Neural cell (in vitro differentiated cells): ENCODE measurements at regions not wholly inside any gene's neighbourhood (a gene's known extent, or its start where the extent isn't known, plus 50 kb on each side); places are given as distances from the start of the nearest gene placed in this dataset.

Experiments
- H2AFZ ChIP-seq: fragments of 200-600, 300-800 bp; sonication (generic), shearing (Covaris generic); 2 replicates; pipeline ENCODE4 v1.6.0; 2014; ENCODE audit warnings: low read depth, mild to moderate bottlenecking, antibody characterized with exemption, low read length, moderate library complexity
- H3F3A ChIP-seq: fragments of 200-600 bp; shearing (Covaris generic); 2 replicates; pipeline ENCODE4 v1.6.1; 2016; ENCODE audit warnings: mild to moderate bottlenecking, moderate library complexity, mixed read lengths, antibody characterized with exemption, low read length; ENCODE audit not compliant: insufficient read depth, poor library complexity, severe bottlenecking
- H3K27ac ChIP-seq: fragments of 200-600, 300-800 bp; sonication (generic), shearing (Covaris generic); 2 replicates; pipeline ENCODE4 v1.5.1; 2014; ENCODE audit warnings: mild to moderate bottlenecking, low read length, moderate library complexity
- H3K27me3 ChIP-seq: fragments of 300-800, 200-600 bp; sonication (generic), shearing (Covaris generic); 2 replicates; pipeline ENCODE4 v1.6.0; 2014; ENCODE audit warnings: mild to moderate bottlenecking, low read depth, low read length, moderate library complexity; ENCODE audit not compliant: insufficient read depth
- H3K36me3 ChIP-seq: fragments of 300-800, 200-600 bp; sonication (generic), shearing (Covaris generic); 2 replicates; pipeline ENCODE4 v1.5.1; 2014; ENCODE audit warnings: mild to moderate bottlenecking, antibody characterized with exemption, low read length, moderate library complexity; ENCODE audit not compliant: insufficient read depth
- H3K4me2 ChIP-seq: fragments of 300-800, 200-600 bp; sonication (generic), shearing (Covaris generic); 2 replicates; pipeline ENCODE4 v1.6.0; 2014; ENCODE audit warnings: mild to moderate bottlenecking, low read length
- H3K4me3 ChIP-seq: fragments of 300-800, 200-600 bp; sonication (generic), shearing (Covaris generic); 2 replicates; pipeline ENCODE4 v1.5.1; 2014; ENCODE audit warnings: mild to moderate bottlenecking, low read length, moderate library complexity
- H3K79me2 ChIP-seq: fragments of 200-600 bp; shearing (Covaris generic); replicated peaks from 2 replicates; pipeline ENCODE4 v1.6.0; 2014; ENCODE audit warnings: mild to moderate bottlenecking, low read length, moderate library complexity; ENCODE audit not compliant: insufficient read depth
- H3K9ac ChIP-seq: fragments of 300-800, 200-600 bp; sonication (generic), shearing (Covaris generic); 2 replicates; pipeline ENCODE4 v1.6.1; 2016; ENCODE audit warnings: mild to moderate bottlenecking, low read length, mixed read lengths
- H3K9me2 ChIP-seq: fragments of 200-600 bp; shearing (Covaris generic); 2 replicates; pipeline ENCODE4 v1.6.1; 2016; ENCODE audit warnings: mild to moderate bottlenecking, low read length, mixed read lengths; ENCODE audit not compliant: insufficient read depth
- H3K9me3 ChIP-seq: fragments of 200-600, 300-800 bp; sonication (generic), shearing (Covaris generic); 2 replicates; pipeline ENCODE4 v1.6.1; 2016; ENCODE audit warnings: mild to moderate bottlenecking, mixed run types, low read length, moderate library complexity, mixed read lengths
- H4K20me1 ChIP-seq: fragments of 200-600 bp; shearing (Covaris generic); 2 replicates; pipeline ENCODE4 v1.6.1; 2016; ENCODE audit warnings: mild to moderate bottlenecking, mixed run types; ENCODE audit not compliant: insufficient read depth
- EP300 ChIP-seq: fragments of 450-650 bp; conservative IDR thresholded peaks from 2 replicates; pipeline ENCODE4 v1.6.1; 2014; ENCODE audit warnings: antibody characterized with exemption, mild to moderate bottlenecking, moderate library complexity; ENCODE audit not compliant: poor library complexity, severe bottlenecking
- EZH2 ChIP-seq: fragments of 200-600, 300-800 bp; shearing (Covaris generic), sonication (generic); IDR thresholded peaks from 2 replicates; pipeline ENCODE4 v1.6.1; 2014; ENCODE audit warnings: antibody characterized with exemption, low read length, borderline replicate concordance, mild to moderate bottlenecking; ENCODE audit not compliant: insufficient read depth, poor library complexity, severe bottlenecking
- MXI1 ChIP-seq: fragments of 450-650 bp; conservative IDR thresholded peaks from 2 replicates; pipeline ENCODE4 v1.6.1; 2014; ENCODE audit warnings: antibody characterized with exemption, mild to moderate bottlenecking; ENCODE audit not compliant: poor library complexity, severe bottlenecking
- POLR2AphosphoS5 ChIP-seq: IDR thresholded peaks from 2 replicates; pipeline ENCODE4 v1.6.1; 2012
- RAD21 ChIP-seq: fragments of 450-650 bp; conservative IDR thresholded peaks from 2 replicates; pipeline ENCODE4 v1.6.1; 2014; ENCODE audit warnings: antibody characterized with exemption, mild to moderate bottlenecking, moderate library complexity
- SMC3 ChIP-seq: fragments of 450-650 bp; conservative IDR thresholded peaks from 2 replicates; pipeline ENCODE4 v1.6.1; 2014; ENCODE audit warnings: antibody characterized with exemption, mild to moderate bottlenecking, moderate library complexity; ENCODE audit not compliant: poor library complexity
- TAF1 ChIP-seq: IDR thresholded peaks from 2 replicates; pipeline ENCODE4 v1.6.1; 2012; ENCODE audit warnings: low read depth
- TF ChIP-seq, protein P1 (sequence below): fragments of 450-650 bp; IDR thresholded peaks from 2 replicates; pipeline ENCODE4 v1.5.1; 2014; ENCODE audit warnings: antibody characterized with exemption, mild to moderate bottlenecking, moderate library complexity; ENCODE audit not compliant: poor library complexity, severe bottlenecking
- TF ChIP-seq, protein P2 (sequence below): IDR thresholded peaks from 2 replicates; pipeline ENCODE4 v1.6.1; 2012; ENCODE audit warnings: borderline replicate concordance

DNA sequence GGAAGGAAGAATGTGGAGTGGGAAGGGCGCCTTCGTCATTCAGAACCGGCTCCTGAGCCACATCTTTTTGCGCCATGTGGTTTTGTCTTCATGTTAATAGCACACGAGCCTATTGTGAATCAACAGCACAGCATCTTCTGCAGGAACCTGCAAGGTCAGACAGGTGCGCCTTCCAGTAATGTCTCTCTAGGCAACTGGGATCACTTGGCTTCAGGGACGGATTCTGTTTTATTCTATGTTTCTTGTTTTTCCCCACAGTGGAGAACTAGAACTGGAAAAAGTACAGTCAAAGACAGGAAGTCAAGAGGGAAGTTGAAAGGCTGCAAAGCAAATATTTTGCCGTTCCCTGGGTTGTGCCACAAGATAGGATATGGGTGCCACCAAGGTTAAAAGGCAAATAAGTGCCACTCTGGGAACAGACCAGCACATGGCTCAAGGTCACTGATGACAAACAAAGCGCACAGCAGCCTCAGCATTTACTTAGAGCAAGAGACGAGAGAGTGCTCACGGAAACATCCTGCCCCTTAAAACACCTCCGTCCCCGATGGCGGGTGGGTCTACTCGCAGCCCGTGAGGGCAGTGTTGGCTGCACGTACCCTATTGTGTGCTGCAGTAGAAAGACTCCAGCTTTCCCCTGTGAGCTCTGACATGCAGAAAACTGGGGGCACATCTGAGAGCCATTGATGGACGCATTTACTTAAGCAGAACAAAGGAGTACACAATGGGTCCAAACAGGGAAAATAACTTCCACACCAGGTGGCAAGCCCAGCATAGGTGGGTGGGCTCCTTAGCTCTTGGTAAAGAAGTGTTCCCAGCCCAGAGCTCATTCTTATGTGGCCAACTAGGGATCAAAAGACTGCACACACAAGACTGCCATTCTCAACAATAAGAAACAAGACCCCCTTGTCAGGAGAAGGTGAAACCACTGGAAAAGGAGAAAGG lies 107.2 kb upstream of the PARD3B start:
- H3K27me3 ChIP-seq = no peaks in the 10 kb centered on the region
- no peaks in the 10 kb centered on the region for H3F3A ChIP-seq
- H3K9ac ChIP-seq = no peak overlapping the region
- no peak overlapping the region for H2AFZ ChIP-seq
- no peak overlapping the region for H3K4me3 ChIP-seq
- TF ChIP-seq POLR2AphosphoS5 (no peak), EZH2 (no peak), MXI1 (no peak), SMC3 (no peak), EP300 (no peak), TAF1 (no peak), RAD21 (no peak)
- TF ChIP-seq, protein P1, sequence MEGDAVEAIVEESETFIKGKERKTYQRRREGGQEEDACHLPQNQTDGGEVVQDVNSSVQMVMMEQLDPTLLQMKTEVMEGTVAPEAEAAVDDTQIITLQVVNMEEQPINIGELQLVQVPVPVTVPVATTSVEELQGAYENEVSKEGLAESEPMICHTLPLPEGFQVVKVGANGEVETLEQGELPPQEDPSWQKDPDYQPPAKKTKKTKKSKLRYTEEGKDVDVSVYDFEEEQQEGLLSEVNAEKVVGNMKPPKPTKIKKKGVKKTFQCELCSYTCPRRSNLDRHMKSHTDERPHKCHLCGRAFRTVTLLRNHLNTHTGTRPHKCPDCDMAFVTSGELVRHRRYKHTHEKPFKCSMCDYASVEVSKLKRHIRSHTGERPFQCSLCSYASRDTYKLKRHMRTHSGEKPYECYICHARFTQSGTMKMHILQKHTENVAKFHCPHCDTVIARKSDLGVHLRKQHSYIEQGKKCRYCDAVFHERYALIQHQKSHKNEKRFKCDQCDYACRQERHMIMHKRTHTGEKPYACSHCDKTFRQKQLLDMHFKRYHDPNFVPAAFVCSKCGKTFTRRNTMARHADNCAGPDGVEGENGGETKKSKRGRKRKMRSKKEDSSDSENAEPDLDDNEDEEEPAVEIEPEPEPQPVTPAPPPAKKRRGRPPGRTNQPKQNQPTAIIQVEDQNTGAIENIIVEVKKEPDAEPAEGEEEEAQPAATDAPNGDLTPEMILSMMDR = no peak
- TF ChIP-seq, protein P2, sequence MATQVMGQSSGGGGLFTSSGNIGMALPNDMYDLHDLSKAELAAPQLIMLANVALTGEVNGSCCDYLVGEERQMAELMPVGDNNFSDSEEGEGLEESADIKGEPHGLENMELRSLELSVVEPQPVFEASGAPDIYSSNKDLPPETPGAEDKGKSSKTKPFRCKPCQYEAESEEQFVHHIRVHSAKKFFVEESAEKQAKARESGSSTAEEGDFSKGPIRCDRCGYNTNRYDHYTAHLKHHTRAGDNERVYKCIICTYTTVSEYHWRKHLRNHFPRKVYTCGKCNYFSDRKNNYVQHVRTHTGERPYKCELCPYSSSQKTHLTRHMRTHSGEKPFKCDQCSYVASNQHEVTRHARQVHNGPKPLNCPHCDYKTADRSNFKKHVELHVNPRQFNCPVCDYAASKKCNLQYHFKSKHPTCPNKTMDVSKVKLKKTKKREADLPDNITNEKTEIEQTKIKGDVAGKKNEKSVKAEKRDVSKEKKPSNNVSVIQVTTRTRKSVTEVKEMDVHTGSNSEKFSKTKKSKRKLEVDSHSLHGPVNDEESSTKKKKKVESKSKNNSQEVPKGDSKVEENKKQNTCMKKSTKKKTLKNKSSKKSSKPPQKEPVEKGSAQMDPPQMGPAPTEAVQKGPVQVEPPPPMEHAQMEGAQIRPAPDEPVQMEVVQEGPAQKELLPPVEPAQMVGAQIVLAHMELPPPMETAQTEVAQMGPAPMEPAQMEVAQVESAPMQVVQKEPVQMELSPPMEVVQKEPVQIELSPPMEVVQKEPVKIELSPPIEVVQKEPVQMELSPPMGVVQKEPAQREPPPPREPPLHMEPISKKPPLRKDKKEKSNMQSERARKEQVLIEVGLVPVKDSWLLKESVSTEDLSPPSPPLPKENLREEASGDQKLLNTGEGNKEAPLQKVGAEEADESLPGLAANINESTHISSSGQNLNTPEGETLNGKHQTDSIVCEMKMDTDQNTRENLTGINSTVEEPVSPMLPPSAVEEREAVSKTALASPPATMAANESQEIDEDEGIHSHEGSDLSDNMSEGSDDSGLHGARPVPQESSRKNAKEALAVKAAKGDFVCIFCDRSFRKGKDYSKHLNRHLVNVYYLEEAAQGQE = no peak
- no peak overlapping the region for H3K27ac ChIP-seq
- no peaks in the 10 kb centered on the region for H3K79me2 ChIP-seq
- H3K4me2 ChIP-seq = no peak overlapping the region
- H4K20me1 ChIP-seq = no peaks in the 10 kb centered on the region
- H3K9me2 ChIP-seq = no peaks in the 10 kb centered on the region
- H3K36me3 ChIP-seq = no peaks in the 10 kb centered on the region
- H3K9me3 ChIP-seq = peaks cover 3% of the 10 kb centered on the region

DNA sequence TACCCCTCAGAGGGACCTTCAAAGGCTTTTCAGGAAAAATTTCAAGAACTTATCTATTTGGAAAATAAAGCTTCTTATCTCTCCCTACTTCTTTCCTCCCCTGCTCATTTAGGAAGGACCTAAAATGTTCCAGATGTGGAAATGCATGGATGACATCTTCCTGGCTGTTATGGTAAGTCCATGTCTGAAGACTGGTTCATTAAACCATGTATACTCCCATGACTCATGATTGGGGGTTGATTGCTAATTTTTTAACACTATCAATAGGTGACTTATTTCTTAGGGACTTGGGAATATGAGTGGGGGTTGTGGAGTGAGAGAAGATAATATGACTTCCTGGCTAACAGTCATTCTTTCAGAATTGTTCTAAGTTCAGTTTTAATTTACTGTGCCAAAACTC lies 104.0 kb upstream of the PARD3B start:
- H3K9me3 ChIP-seq = peaks cover 3% of the 10 kb centered on the region
- no peaks in the 10 kb centered on the region for H3F3A ChIP-seq
- TF ChIP-seq RAD21 = no peak
- TF ChIP-seq POLR2AphosphoS5 = no peak
- H4K20me1 ChIP-seq = no peaks in the 10 kb centered on the region
- H3K9ac ChIP-seq = no peak overlapping the region
- H2AFZ ChIP-seq = no peak overlapping the region
- no peak overlapping the region for H3K27ac ChIP-seq
- no peaks in the 10 kb centered on the region for H3K9me2 ChIP-seq
- H3K36me3 ChIP-seq = no peaks in the 10 kb centered on the region
- H3K79me2 ChIP-seq = no peaks in the 10 kb centered on the region
- no peak overlapping the region for H3K4me3 ChIP-seq
- H3K27me3 ChIP-seq = no peaks in the 10 kb centered on the region
- H3K4me2 ChIP-seq = no peak overlapping the region
